MCF 10A (cell line): ENCODE measurements at regions not wholly inside any gene's neighbourhood (a gene's known extent, or its start where the extent isn't known, plus 50 kb on each side); places are given as distances from the start of the nearest gene placed in this dataset.

Source experiments
- BruUV-seq: library from RNA; stranded (reverse); fragments of 400-500 nt; replicated peaks from 2 replicates; lab custom pipeline; 2021; lab: Mats Ljungman, UMichigan
- CTCF ChIA-PET: fragments of 300-600 bp; sonication (Branson Sonifier 250); formaldehyde crosslinking; extraction: SDS; loops from one replicate; lab custom pipeline; 2021; ENCODE audit warnings: antibody characterized with exemption, inconsistent platforms; lab: Yijun Ruan, JAX
- POLR2A ChIA-PET: fragments of 300-600, 350-650 bp; sonication (Branson Sonifier 250); formaldehyde crosslinking; extraction: SDS; loops from one replicate; lab custom pipeline; 2020; ENCODE audit warnings: antibody characterized with exemption, inconsistent platforms; lab: Yijun Ruan, JAX
- DNase-seq: peaks from one replicate; pipeline ENCODE4 v3.0.0-alpha.2; 2018; ENCODE audit not compliant: unreplicated experiment
- H3K27ac Mint-ChIP-seq: one replicate; pipeline ENCODE4 v1.8.0; 2022; ENCODE audit warnings: mild to moderate bottlenecking, low read depth, mixed read lengths; ENCODE audit not compliant: unreplicated experiment
- H3K27me3 Mint-ChIP-seq: one replicate; pipeline ENCODE4 v1.8.0; 2022; ENCODE audit warnings: mixed read lengths; ENCODE audit not compliant: insufficient read depth, unreplicated experiment
- H3K36me3 Mint-ChIP-seq: one replicate; pipeline ENCODE4 v1.8.0; 2022; ENCODE audit warnings: mild to moderate bottlenecking, moderate library complexity, mixed read lengths; ENCODE audit not compliant: insufficient read depth, unreplicated experiment
- H3K4me1 Mint-ChIP-seq: one replicate; pipeline ENCODE4 v1.8.0; 2022; ENCODE audit warnings: mixed read lengths; ENCODE audit not compliant: insufficient read depth, unreplicated experiment
- H3K4me3 Mint-ChIP-seq: one replicate; pipeline ENCODE4 v1.8.0; 2022; ENCODE audit warnings: mild to moderate bottlenecking, moderate library complexity, mixed read lengths; ENCODE audit not compliant: unreplicated experiment
- H3K9me3 Mint-ChIP-seq: one replicate; pipeline ENCODE4 v1.8.0; 2022; ENCODE audit warnings: mixed read lengths; ENCODE audit not compliant: unreplicated experiment
- intact Hi-C: fragments of 100-400 bp; cut with micrococcal nuclease; formaldehyde crosslinking; loops from 2 replicates; pipeline ENCODE4 v1.14.1; 2022
- TF ChIP-seq, protein P1 (sequence below): fragments of 200-600 bp; IDR thresholded peaks from one replicate; pipeline ENCODE4 v1.8.0; 2022; ENCODE audit warnings: antibody characterized with exemption, mild to moderate bottlenecking; ENCODE audit not compliant: unreplicated experiment

DNA sequence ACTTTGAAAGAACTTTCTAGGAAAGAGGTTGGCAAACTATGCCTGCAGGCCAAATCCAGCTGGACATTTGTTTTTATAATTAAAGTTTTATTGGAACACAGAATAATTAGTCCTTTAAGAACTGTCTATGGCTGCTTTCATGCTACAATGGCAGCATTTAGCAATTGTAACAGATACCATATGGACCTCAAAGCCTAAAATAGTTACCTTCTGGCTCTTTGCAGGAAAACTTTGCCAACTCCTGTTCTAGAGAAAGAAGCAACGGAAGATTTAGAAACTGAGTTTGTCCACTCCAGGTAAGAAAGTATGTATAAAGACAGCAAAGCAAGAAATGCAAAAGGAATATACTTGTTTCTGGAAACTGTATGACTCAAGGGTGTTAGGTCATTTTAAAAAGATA, 281.7 kb upstream of the TRPM3 start:
- H3K27ac Mint-ChIP-seq = no peak overlapping the region
- H3K9me3 Mint-ChIP-seq = no peaks in the 10 kb centered on the region
- H3K27me3 Mint-ChIP-seq = no peaks in the 10 kb centered on the region
- intact Hi-C loops = loop anchor here (2.0 kb wide), 1 partner anchor 14 kb away; no protein-coding TSS in a partner anchor
- H3K4me1 Mint-ChIP-seq = no peaks in the 10 kb centered on the region
- BruUV-seq = no TSS peak
- H3K36me3 Mint-ChIP-seq = no peaks in the 10 kb centered on the region
- ChIA-PET POLR2A (no interaction called here), CTCF (interaction anchor here (0.8 kb wide), 1 partner anchor 276 kb away, joined by 5 read pairs; no protein-coding TSS in a partner anchor)
- no peak for DNase-seq
- TF ChIP-seq, protein P1, sequence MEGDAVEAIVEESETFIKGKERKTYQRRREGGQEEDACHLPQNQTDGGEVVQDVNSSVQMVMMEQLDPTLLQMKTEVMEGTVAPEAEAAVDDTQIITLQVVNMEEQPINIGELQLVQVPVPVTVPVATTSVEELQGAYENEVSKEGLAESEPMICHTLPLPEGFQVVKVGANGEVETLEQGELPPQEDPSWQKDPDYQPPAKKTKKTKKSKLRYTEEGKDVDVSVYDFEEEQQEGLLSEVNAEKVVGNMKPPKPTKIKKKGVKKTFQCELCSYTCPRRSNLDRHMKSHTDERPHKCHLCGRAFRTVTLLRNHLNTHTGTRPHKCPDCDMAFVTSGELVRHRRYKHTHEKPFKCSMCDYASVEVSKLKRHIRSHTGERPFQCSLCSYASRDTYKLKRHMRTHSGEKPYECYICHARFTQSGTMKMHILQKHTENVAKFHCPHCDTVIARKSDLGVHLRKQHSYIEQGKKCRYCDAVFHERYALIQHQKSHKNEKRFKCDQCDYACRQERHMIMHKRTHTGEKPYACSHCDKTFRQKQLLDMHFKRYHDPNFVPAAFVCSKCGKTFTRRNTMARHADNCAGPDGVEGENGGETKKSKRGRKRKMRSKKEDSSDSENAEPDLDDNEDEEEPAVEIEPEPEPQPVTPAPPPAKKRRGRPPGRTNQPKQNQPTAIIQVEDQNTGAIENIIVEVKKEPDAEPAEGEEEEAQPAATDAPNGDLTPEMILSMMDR = no peak
- H3K4me3 Mint-ChIP-seq = no peak overlapping the region

DNA sequence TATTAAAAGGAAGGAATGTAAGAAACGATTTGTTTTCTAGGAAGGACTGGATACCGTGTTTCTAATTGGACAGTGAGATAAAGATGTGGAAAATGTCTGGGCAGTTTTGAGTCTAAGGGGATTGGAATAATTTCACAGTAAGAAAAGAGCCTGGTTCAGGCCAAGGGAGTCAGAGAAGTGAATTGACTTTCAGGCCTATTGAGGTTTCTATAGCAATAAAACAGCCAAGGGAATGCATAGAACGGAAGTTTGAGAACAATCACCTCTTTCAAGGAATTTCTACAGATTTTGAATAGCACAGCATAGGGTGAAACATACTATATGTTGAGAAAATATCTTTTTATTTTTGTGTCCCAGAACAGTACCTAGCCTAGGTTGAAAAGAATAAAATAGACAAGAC, 271.6 kb upstream of the TRPM3 start:
- DNase-seq = no peak
- H3K4me3 Mint-ChIP-seq = no peak overlapping the region
- H3K27me3 Mint-ChIP-seq = peaks cover 55% of the 10 kb centered on the region
- no TSS peak for BruUV-seq
- H3K27ac Mint-ChIP-seq = no peak overlapping the region
- CTCF ChIA-PET = no interaction called here
- intact Hi-C loops = no loop called here
- peaks cover 5% of the 10 kb centered on the region for H3K36me3 Mint-ChIP-seq
- TF ChIP-seq, protein P1 = no peak
- POLR2A ChIA-PET = no interaction called here
- no peaks in the 10 kb centered on the region for H3K9me3 Mint-ChIP-seq
- no peaks in the 10 kb centered on the region for H3K4me1 Mint-ChIP-seq

DNA sequence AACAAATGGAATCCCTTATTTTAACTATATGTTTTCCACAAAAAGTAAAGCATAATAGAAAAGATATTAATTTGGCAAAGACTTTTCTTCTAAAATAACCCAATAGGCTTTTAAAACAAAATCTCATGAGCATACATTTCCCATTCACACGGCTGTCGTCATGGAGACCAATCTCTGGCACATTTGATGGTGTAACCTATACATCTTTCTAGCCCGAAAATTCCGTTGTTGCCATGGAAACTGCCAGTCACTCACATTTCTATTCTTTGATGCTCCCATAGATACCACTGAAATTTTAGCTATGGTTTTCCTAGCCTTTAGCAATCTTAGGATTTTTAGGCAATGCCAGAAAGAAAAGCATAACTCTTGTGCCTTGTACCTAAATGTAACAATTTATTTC, 262.9 kb upstream of the TRPM3 start:
- Mint-ChIP-seq H3K9me3 (no peaks in the 10 kb centered on the region), H3K4me3 (no peak overlapping the region), H3K27me3 (peaks cover 10% of the 10 kb centered on the region), H3K36me3 (no peaks in the 10 kb centered on the region), H3K27ac (no peak overlapping the region), H3K4me1 (no peaks in the 10 kb centered on the region)
- no peak for DNase-seq
- CTCF ChIA-PET = no interaction called here
- BruUV-seq = no TSS peak
- TF ChIP-seq, protein P1 = no peak
- intact Hi-C loops = no loop called here
- POLR2A ChIA-PET = no interaction called here

DNA sequence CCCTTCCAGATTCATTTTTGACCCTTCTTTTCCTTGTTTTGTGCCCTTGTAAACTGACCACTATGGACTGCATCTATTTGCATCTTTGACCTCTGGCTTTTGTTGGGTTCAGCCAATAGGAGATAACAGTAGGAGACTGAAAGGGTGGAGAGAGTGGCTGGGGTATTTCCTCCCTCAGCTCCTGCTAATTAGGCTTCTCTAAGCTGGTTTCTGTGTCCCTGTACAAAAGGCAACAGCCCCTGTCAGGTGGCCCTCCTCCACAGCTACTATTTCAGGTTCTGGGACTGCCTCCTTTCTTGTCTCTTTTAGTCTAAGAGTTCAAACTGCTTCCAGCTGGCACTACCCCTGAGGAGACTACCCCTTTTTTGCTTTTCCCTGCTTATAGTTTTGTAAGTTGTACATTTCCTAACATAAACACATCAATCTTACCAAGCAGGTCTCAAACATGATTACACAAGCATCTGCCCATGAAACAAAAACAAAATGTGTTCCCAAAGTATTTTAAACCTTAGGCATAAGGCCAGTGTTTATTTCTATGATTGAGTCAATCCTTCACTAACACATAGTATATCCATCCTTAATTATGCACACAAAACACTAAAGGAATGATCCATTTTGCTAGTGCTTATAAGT, 262.0 kb upstream of the TRPM3 start:
- TF ChIP-seq, protein P1 = no peak
- H3K9me3 Mint-ChIP-seq = no peaks in the 10 kb centered on the region
- intact Hi-C loops = no loop called here
- no peak overlapping the region for H3K4me3 Mint-ChIP-seq
- peaks cover under 1% of the 10 kb centered on the region for H3K27me3 Mint-ChIP-seq
- POLR2A ChIA-PET = no interaction called here
- no peaks in the 10 kb centered on the region for H3K36me3 Mint-ChIP-seq
- no peaks in the 10 kb centered on the region for H3K4me1 Mint-ChIP-seq
- no TSS peak for BruUV-seq
- DNase-seq = peak; percentile 5
- H3K27ac Mint-ChIP-seq = peak overlapping the region; percentile 37
- CTCF ChIA-PET = interaction anchor here (0.6 kb wide), 1 partner anchor 134 kb away, joined by 3 read pairs; no protein-coding TSS in a partner anchor
